Keratinocyte (primary cell): ENCODE measurements at regions not wholly inside any gene's neighbourhood (a gene's known extent, or its start where the extent isn't known, plus 50 kb on each side); places are given as distances from the start of the nearest gene placed in this dataset.

Experiments used
- CTCF ChIP-seq, 3 experiments: IDR thresholded peaks in 1 of 3; conservative IDR thresholded peaks in 1 of 3; optimal IDR thresholded peaks in 1 of 3; 2 replicates in 2 of 3; 3 replicates in 1 of 3; pipeline versions ENCODE3 to v1.5.1; 2011; ENCODE audit warnings: low read length in 3 of 3, mild to moderate bottlenecking in 3 of 3, moderate library complexity in 2 of 3, control low read depth in 1 of 3, inconsistent platforms in 1 of 3; ENCODE audit not compliant: insufficient read depth in 2 of 3; ENCODE audit errors: extremely low read depth in 1 of 3
- EZH2 ChIP-seq: IDR thresholded peaks from one replicate; pipeline ENCODE4 v1.6.1; 2012; ENCODE audit warnings: inconsistent platforms, mild to moderate bottlenecking, low read length, moderate library complexity

- TF ChIP-seq CTCF (optimal IDR thresholded peaks at IDR 0.05 in 1 of 3, IDR thresholded peaks at IDR 0.05 in 1 of 3, conservative IDR thresholded peaks at IDR 0.05 in 1 of 3; ENCODE audit: extremely low read depth in 1 of 3, insufficient read depth in 2 of 3, low read length in 3 of 3) = no peak
- no peak for TF ChIP-seq EZH2
Observed at GRCh38 chr12:67818459-67818903, 169.9 kb downstream of the DYRK2 start.
